Thyroid gland (tissue), 4 donors: ENCODE measurements at regions not wholly inside any gene's neighbourhood (a gene's known extent, or its start where the extent isn't known, plus 50 kb on each side); places are given as distances from the start of the nearest gene placed in this dataset.

Experiments
- CTCF ChIP-seq, 6 experiments: fragments of 200-600 bp in 3 of 6; fragments of 450-650 bp in 3 of 6; sonication (generic) in 3 of 6; IDR thresholded peaks; one replicate each; pipeline ENCODE4 v1.5.1; 2016 to 2019; ENCODE audit warnings: antibody characterized with exemption in 6 of 6, mild to moderate bottlenecking in 2 of 6, inconsistent platforms in 1 of 6, moderate library complexity in 1 of 6
- POLR2A ChIP-seq, 2 donors: fragments of 450-650 bp; IDR thresholded peaks; one replicate each; pipeline ENCODE4 v1.6.1; 2017; ENCODE audit warnings: antibody characterized with exemption in 2 of 2, mild to moderate bottlenecking in 2 of 2, moderate library complexity in 1 of 2

GRCh38 chr2:156731506-156731905, 295.3 kb downstream of the GPD2 start:
- TF ChIP-seq CTCF (IDR thresholded peaks at IDR 0.05) (no peak), POLR2A (IDR thresholded peaks at IDR 0.05) (no peak)
